Liver (tissue), 3 donors: ENCODE measurements at regions not wholly inside any gene's neighbourhood (a gene's known extent, or its start where the extent isn't known, plus 50 kb on each side); places are given as distances from the start of the nearest gene placed in this dataset.

Experiments
- CTCF ChIP-seq: fragments of 150-350 bp; IDR thresholded peaks from 2 replicates; pipeline ENCODE4 v1.5.1; 2017; ENCODE audit warnings: improper control_type of control experiment, low read depth, low read length; ENCODE audit not compliant: missing input control
- JUND ChIP-seq, 2 donors: IDR thresholded peaks; 2 replicates each; pipeline ENCODE4 v1.6.1; 2016; ENCODE audit warnings: antibody characterized with exemption in 2 of 2
- MAX ChIP-seq: IDR thresholded peaks from 2 replicates; pipeline ENCODE4 v1.6.1; 2016; ENCODE audit warnings: antibody characterized with exemption
- TAF1 ChIP-seq: conservative IDR thresholded peaks from 2 replicates; pipeline ENCODE4 v1.6.1; 2016; ENCODE audit warnings: antibody characterized with exemption, mild to moderate bottlenecking
- YY1 ChIP-seq: IDR thresholded peaks from 2 replicates; pipeline ENCODE4 v1.6.1; 2016; ENCODE audit warnings: antibody characterized with exemption, mild to moderate bottlenecking
- ZBTB33 ChIP-seq: IDR thresholded peaks from 2 replicates; pipeline ENCODE4 v1.6.1; 2016; ENCODE audit warnings: antibody characterized with exemption
- donor health status: healthy.
- donor health status: healthy.

- TF ChIP-seq JUND (IDR thresholded peaks at IDR 0.05) (no peak), CTCF (no peak), ZBTB33 (no peak), MAX (no peak), YY1 (no peak), TAF1 (no peak)
These were observed 51.3 kb upstream of the GPR26 start for GRCh38 chr10:123614888-123615287.
